OCI-LY1 (cell line): ENCODE measurements at regions not wholly inside any gene's neighbourhood (a gene's known extent, or its start where the extent isn't known, plus 50 kb on each side); places are given as distances from the start of the nearest gene placed in this dataset.

ENCODE experiments used
- EZH2 ChIP-seq: fragments of 200-600 bp; sonication (generic), shearing (Covaris generic); IDR thresholded peaks from 2 replicates; pipeline ENCODE4 v1.8.0; 2017; ENCODE audit warnings: borderline replicate concordance, mixed run types, mild to moderate bottlenecking, antibody characterized with exemption, low read length, moderate library complexity, mixed read lengths
- TF ChIP-seq, protein P1 (sequence below): fragments of 200-600 bp; sonication (generic), shearing (Covaris generic); IDR thresholded peaks from 2 replicates; pipeline ENCODE4 v1.5.1; 2017; ENCODE audit warnings: mild to moderate bottlenecking, antibody characterized with exemption, low read length, moderate library complexity, mixed read lengths

DNA sequence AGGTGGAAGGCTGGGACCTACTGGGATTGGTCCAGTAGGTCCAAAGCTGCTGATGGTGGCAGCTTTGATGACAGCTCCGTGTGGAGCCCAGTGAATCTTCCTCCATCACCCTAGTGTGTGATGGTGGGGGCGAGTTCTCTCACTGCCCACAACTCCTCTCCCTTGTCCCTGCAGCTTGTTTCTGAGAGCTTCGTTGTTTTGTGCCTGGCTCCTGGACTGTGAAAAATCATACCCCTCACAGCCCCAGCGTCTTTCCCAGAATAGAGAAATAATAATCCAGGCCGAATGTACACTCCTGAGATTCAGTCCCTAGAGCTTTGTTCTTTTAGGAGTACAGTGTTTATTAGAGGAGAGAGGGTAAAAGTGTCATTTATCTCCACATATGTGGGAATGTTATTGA lies 372.2 kb downstream of the ENC1 start:
- TF ChIP-seq, protein P1, sequence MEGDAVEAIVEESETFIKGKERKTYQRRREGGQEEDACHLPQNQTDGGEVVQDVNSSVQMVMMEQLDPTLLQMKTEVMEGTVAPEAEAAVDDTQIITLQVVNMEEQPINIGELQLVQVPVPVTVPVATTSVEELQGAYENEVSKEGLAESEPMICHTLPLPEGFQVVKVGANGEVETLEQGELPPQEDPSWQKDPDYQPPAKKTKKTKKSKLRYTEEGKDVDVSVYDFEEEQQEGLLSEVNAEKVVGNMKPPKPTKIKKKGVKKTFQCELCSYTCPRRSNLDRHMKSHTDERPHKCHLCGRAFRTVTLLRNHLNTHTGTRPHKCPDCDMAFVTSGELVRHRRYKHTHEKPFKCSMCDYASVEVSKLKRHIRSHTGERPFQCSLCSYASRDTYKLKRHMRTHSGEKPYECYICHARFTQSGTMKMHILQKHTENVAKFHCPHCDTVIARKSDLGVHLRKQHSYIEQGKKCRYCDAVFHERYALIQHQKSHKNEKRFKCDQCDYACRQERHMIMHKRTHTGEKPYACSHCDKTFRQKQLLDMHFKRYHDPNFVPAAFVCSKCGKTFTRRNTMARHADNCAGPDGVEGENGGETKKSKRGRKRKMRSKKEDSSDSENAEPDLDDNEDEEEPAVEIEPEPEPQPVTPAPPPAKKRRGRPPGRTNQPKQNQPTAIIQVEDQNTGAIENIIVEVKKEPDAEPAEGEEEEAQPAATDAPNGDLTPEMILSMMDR: no peak
- TF ChIP-seq EZH2: no peak
